ENCODE measurements at regions not wholly inside any gene's neighbourhood (a gene's known extent, or its start where the extent isn't known, plus 50 kb on each side); places are given as distances from the start of the nearest gene placed in this dataset.

- H3K4me3 ChIP-seq (replicated peaks; ENCODE audit: low read depth, low read length) = no peak overlapping the region
- no peak for TF ChIP-seq CTCF (IDR thresholded peaks at IDR 0.05; ENCODE audit: low read length, missing control alignments)
- DNase-seq (ENCODE audit: low read depth) = no peak
Measured at GRCh38 chr1:47692196-47692595, 254.4 kb downstream of the FOXD2 start.

GRCh38 chr1:47693115-47693514, 255.3 kb downstream of the FOXD2 start:
- no peak overlapping the region for H3K4me3 ChIP-seq (replicated peaks; ENCODE audit: low read depth, low read length)
- DNase-seq (ENCODE audit: low read depth) = no peak
- TF ChIP-seq CTCF (IDR thresholded peaks at IDR 0.05; ENCODE audit: low read length, missing control alignments) = no peak

GRCh38 chr1:47694011-47694890, 256.4 kb downstream of the FOXD2 start:
- no peak for TF ChIP-seq CTCF (IDR thresholded peaks at IDR 0.05; ENCODE audit: low read length, missing control alignments)

GRCh38 chr1:47696404-47696736, 258.5 kb downstream of the FOXD2 start:
- no peak for DNase-seq (ENCODE audit: low read depth)
- H3K4me3 ChIP-seq (replicated peaks; ENCODE audit: low read depth, low read length) = no peak overlapping the region
- no peak for TF ChIP-seq CTCF (IDR thresholded peaks at IDR 0.05; ENCODE audit: low read length, missing control alignments)

More at GRCh38 chr1:47694011-47694890, 256.4 kb downstream of the FOXD2 start:
- H3K4me3 ChIP-seq (replicated peaks; ENCODE audit: low read depth, low read length) = no peak overlapping the region
- DNase-seq (ENCODE audit: low read depth) = no peak

GRCh38 chr1:47696737-47697441, 259.0 kb downstream of the FOXD2 start:
- H3K4me3 ChIP-seq (replicated peaks; ENCODE audit: low read depth, low read length) = no peak overlapping the region
- DNase-seq (ENCODE audit: low read depth) = no peak
- no peak for TF ChIP-seq CTCF (IDR thresholded peaks at IDR 0.05; ENCODE audit: low read length, missing control alignments)

- H3K4me3 ChIP-seq (replicated peaks; ENCODE audit: low read depth, low read length) = no peak overlapping the region
- no peak for TF ChIP-seq CTCF (IDR thresholded peaks at IDR 0.05; ENCODE audit: low read length, missing control alignments)
- DNase-seq (ENCODE audit: low read depth) = no peak
Measured at GRCh38 chr1:47697616-47698335, 259.9 kb downstream of the FOXD2 start.

Data from fibroblast of pulmonary artery (primary cell).